GM12878 (cell line): ENCODE measurements at regions not wholly inside any gene's neighbourhood (a gene's known extent, or its start where the extent isn't known, plus 50 kb on each side); places are given as distances from the start of the nearest gene placed in this dataset.

ENCODE experiments used
- ATAC-seq: fragments of 200-7000 bp; cut with Tn5 transposase; 3 replicates; pipeline ENCODE4 v1.9.1; 2020; ENCODE audit warnings: mild to moderate bottlenecking, moderate library complexity
- BruUV-seq: library from RNA; stranded (reverse); fragments of 400-500 nt; replicated peaks from 2 replicates; lab custom pipeline; 2021; lab: Mats Ljungman, UMichigan
- CTCF ChIA-PET: fragments of 300-600 bp; sonication (Branson Sonifier 250); formaldehyde crosslinking; extraction: SDS; loops from one replicate; lab custom pipeline; 2021; ENCODE audit warnings: inconsistent platforms; lab: Yijun Ruan, JAX
- POLR2A ChIA-PET: fragments of 350-600 bp; formaldehyde crosslinking; extraction: SDS; loops from one replicate; lab custom pipeline; 2021; ENCODE audit warnings: inconsistent platforms; lab: Charles Lee
- RAD21 ChIA-PET: fragments of 300-600 bp; sonication (Branson Sonifier 250); formaldehyde crosslinking; loops from one replicate; lab custom pipeline; 2023; ENCODE audit warnings: antibody characterized with exemption; ENCODE audit not compliant: unreplicated experiment; lab: Charles Lee
- SMC1A ChIA-PET: fragments of 300-600 bp; sonication (Branson Sonifier 250); formaldehyde crosslinking; loops from one replicate; lab custom pipeline; 2023; ENCODE audit not compliant: unreplicated experiment, uncharacterized antibody; lab: Charles Lee
- DNase-seq: peaks from one replicate; pipeline ENCODE4 v3.0.0-alpha.2; 2011; ENCODE audit warnings: low read depth, low spot score
- FAIRE-seq: peaks from 3 replicates; lab custom pipeline; 2011; peaks lifted over from hg19 to GRCh38; lab: Jason Lieb, UNC
- H2AFZ ChIP-seq: 2 replicates; pipeline ENCODE4 v1.6.0; 2011; ENCODE audit warnings: low read depth, low read length, control low read depth; ENCODE audit not compliant: control insufficient read depth
- H3K27ac ChIP-seq: 2 replicates; pipeline ENCODE4 v1.5.1; 2011; ENCODE audit warnings: control low read depth; ENCODE audit not compliant: control insufficient read depth, insufficient read depth
- H3K27me3 ChIP-seq, 2 experiments: replicated peaks in 1 of 2; 2 replicates each; pipeline versions ENCODE4 v1.6.0 to v1.6.1; 2011; ENCODE audit warnings: low read length in 1 of 2; ENCODE audit not compliant: control insufficient read depth in 2 of 2, insufficient read depth in 2 of 2
- H3K36me3 ChIP-seq, 2 experiments: 2 replicates each; pipeline ENCODE4 v1.5.1; 2011; ENCODE audit warnings: low read length in 1 of 2; ENCODE audit not compliant: control insufficient read depth in 2 of 2, insufficient read depth in 2 of 2
- H3K4me1 ChIP-seq: 2 replicates; pipeline ENCODE4 v1.6.1; 2011; ENCODE audit warnings: mild to moderate bottlenecking, low read length, moderate library complexity, mixed read lengths; ENCODE audit not compliant: control insufficient read depth, insufficient read depth
- H3K4me2 ChIP-seq: 2 replicates; pipeline ENCODE4 v1.6.0; 2011; ENCODE audit warnings: control low read depth; ENCODE audit not compliant: control insufficient read depth, insufficient read depth
- H3K4me3 ChIP-seq: fragments of 200-600 bp; sonication (generic); 2 replicates; pipeline ENCODE4 v1.5.1; 2016
- H3K79me2 ChIP-seq: 2 replicates; pipeline ENCODE4 v1.6.0; 2011; ENCODE audit warnings: low read length; ENCODE audit not compliant: control insufficient read depth, insufficient read depth
- H3K9ac ChIP-seq: 2 replicates; pipeline ENCODE4 v1.8.0; 2011; ENCODE audit warnings: low read length, control low read depth, mixed read lengths; ENCODE audit not compliant: control insufficient read depth, insufficient read depth
- H3K9me3 ChIP-seq: replicated peaks from 3 replicates; pipeline ENCODE4 v1.5.1; 2011; ENCODE audit warnings: mild to moderate bottlenecking, low read length; ENCODE audit not compliant: control insufficient read depth, insufficient read depth
- H4K20me1 ChIP-seq: 2 replicates; pipeline ENCODE4 v1.6.0; 2011; ENCODE audit not compliant: control insufficient read depth, insufficient read depth
- BACH1 ChIP-seq: fragments of 450-650 bp; IDR thresholded peaks from 2 replicates; pipeline ENCODE4 v1.6.1; 2017; ENCODE audit warnings: mild to moderate bottlenecking, borderline replicate concordance
- CBX3 ChIP-seq: fragments of 200-600 bp; sonication (generic); IDR thresholded peaks from 2 replicates; pipeline ENCODE4 v1.6.1; 2016; ENCODE audit warnings: low read depth, borderline replicate concordance
- EED ChIP-seq: sonication (generic); IDR thresholded peaks from 2 replicates; pipeline ENCODE4 v1.6.1; 2016; ENCODE audit warnings: antibody characterized with exemption, low read depth
- EP300 ChIP-seq, 2 experiments: fragments of 150-350 bp in 1 of 2; IDR thresholded peaks; 2 replicates each; pipeline ENCODE4 v1.6.1; 2011 to 2012; ENCODE audit warnings: low read depth in 2 of 2, low read length in 2 of 2, borderline replicate concordance in 1 of 2, improper control_type of control experiment in 1 of 2, inconsistent platforms in 1 of 2; ENCODE audit not compliant: control insufficient read depth in 1 of 2
- NFYB ChIP-seq: IDR thresholded peaks from 2 replicates; pipeline ENCODE4 v1.6.1; 2011; ENCODE audit warnings: low read depth, mild to moderate bottlenecking, low read length, improper control_type of control experiment, moderate library complexity; ENCODE audit not compliant: insufficient read depth
- PAX8 ChIP-seq: fragments of 450-650 bp; IDR thresholded peaks from 2 replicates; pipeline ENCODE4 v1.6.1; 2017; ENCODE audit warnings: mild to moderate bottlenecking, moderate library complexity
- SUPT20H ChIP-seq: IDR thresholded peaks from 2 replicates; pipeline ENCODE4 v1.6.1; 2011; ENCODE audit warnings: low read depth, mild to moderate bottlenecking, low read length, moderate library complexity, borderline replicate concordance; ENCODE audit not compliant: control insufficient read depth
- TCF12 ChIP-seq: IDR thresholded peaks from 2 replicates; pipeline ENCODE4 v1.6.1; 2011; ENCODE audit warnings: low read depth, mild to moderate bottlenecking, low read length
- ZNF622 ChIP-seq: fragments of 450-650 bp; IDR thresholded peaks from 2 replicates; pipeline ENCODE4 v1.6.1; 2017; ENCODE audit warnings: mild to moderate bottlenecking, inconsistent platforms
- WGBS: methylation state at CpG from one replicate; pipeline ENCODE4 v1.1.6; 2016; ENCODE audit warnings: low lambda C conversion rate; ENCODE audit not compliant: insufficient replicate concordance, insufficient coverage; ENCODE audit errors: missing lambda C conversion rate; 5-methylcytosine and 5-hydroxymethylcytosine counted together
- in situ Hi-C: fragments of 300-500 bp; cut with MboI; formaldehyde crosslinking; loops from 9 replicates; pipeline ENCODE4 v1.14.3; 2018; ENCODE audit warnings: mixed read lengths
- intact Hi-C: fragments of 100-400 bp; cut with micrococcal nuclease; formaldehyde crosslinking; loops from one replicate; pipeline ENCODE4 v1.14.2; 2022; ENCODE audit not compliant: unreplicated experiment
- TF ChIP-seq, protein P1 (sequence below): IDR thresholded peaks from 2 replicates; pipeline ENCODE4 v1.6.1; 2011; ENCODE audit warnings: low read depth, low read length, improper control_type of control experiment, borderline replicate concordance
- TF ChIP-seq, protein P2 (sequence below): IDR thresholded peaks from 2 replicates; pipeline ENCODE4 v1.6.1; 2011; ENCODE audit warnings: low read depth, mild to moderate bottlenecking, low read length, moderate library complexity, borderline replicate concordance; ENCODE audit errors: extremely low read depth
- TF ChIP-seq, protein P3 (sequence below): IDR thresholded peaks from 2 replicates; pipeline ENCODE4 v1.6.1; 2012; ENCODE audit warnings: improper control_type of control experiment, low read depth, low read length; ENCODE audit not compliant: insufficient replicate concordance
- TF ChIP-seq, protein P4 (sequence below): IDR thresholded peaks from 2 replicates; pipeline ENCODE4 v1.6.1; 2011; ENCODE audit warnings: borderline replicate concordance, low read depth, mild to moderate bottlenecking, moderate library complexity, mixed read lengths, low read length; ENCODE audit not compliant: insufficient read depth; ENCODE audit errors: extremely low read length

DNA sequence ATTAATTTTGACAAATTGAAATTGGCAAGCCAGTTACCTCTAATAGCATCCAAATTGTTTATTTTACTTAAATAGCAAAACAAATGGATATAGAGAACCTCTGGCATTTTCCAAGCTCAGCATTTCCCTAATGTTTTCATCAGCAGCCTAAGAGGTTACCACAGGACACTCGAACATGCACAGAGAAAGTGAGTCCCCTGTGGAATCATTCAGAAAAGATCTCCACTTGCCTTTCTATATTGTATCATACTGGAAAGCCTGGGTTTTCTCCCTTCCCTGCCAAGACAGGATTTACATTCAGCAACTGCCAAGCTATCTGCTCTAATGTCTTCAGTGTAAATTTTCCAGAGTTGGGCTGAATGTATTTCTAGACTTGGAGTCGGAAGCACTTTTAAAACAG lies 188.9 kb downstream of the KCTD12 start:
- no peak overlapping the region for H3K4me2 ChIP-seq
- 37% methylated on average over 2 of the region's 2 CpGs for WGBS
- no peaks in the 10 kb centered on the region for H3K79me2 ChIP-seq
- H3K4me3 ChIP-seq: no peak overlapping the region
- no peaks in the 10 kb centered on the region for H3K36me3 ChIP-seq
- no peak for ATAC-seq
- TF ChIP-seq SUPT20H (no peak), ZNF622 (no peak), CBX3 (no peak), TCF12 (no peak), EED (no peak), EP300 (IDR thresholded peaks at IDR 0.05; ENCODE audit: borderline replicate concordance in 1 of 2, control insufficient read depth in 1 of 2, low read depth in 2 of 2, low read length in 2 of 2) (no peak), NFYB (no peak), PAX8 (no peak), BACH1 (no peak)
- TF ChIP-seq, protein P1, sequence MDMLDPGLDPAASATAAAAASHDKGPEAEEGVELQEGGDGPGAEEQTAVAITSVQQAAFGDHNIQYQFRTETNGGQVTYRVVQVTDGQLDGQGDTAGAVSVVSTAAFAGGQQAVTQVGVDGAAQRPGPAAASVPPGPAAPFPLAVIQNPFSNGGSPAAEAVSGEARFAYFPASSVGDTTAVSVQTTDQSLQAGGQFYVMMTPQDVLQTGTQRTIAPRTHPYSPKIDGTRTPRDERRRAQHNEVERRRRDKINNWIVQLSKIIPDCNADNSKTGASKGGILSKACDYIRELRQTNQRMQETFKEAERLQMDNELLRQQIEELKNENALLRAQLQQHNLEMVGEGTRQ: no peak
- TF ChIP-seq, protein P2, sequence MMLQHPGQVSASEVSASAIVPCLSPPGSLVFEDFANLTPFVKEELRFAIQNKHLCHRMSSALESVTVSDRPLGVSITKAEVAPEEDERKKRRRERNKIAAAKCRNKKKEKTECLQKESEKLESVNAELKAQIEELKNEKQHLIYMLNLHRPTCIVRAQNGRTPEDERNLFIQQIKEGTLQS: no peak
- TF ChIP-seq, protein P3, sequence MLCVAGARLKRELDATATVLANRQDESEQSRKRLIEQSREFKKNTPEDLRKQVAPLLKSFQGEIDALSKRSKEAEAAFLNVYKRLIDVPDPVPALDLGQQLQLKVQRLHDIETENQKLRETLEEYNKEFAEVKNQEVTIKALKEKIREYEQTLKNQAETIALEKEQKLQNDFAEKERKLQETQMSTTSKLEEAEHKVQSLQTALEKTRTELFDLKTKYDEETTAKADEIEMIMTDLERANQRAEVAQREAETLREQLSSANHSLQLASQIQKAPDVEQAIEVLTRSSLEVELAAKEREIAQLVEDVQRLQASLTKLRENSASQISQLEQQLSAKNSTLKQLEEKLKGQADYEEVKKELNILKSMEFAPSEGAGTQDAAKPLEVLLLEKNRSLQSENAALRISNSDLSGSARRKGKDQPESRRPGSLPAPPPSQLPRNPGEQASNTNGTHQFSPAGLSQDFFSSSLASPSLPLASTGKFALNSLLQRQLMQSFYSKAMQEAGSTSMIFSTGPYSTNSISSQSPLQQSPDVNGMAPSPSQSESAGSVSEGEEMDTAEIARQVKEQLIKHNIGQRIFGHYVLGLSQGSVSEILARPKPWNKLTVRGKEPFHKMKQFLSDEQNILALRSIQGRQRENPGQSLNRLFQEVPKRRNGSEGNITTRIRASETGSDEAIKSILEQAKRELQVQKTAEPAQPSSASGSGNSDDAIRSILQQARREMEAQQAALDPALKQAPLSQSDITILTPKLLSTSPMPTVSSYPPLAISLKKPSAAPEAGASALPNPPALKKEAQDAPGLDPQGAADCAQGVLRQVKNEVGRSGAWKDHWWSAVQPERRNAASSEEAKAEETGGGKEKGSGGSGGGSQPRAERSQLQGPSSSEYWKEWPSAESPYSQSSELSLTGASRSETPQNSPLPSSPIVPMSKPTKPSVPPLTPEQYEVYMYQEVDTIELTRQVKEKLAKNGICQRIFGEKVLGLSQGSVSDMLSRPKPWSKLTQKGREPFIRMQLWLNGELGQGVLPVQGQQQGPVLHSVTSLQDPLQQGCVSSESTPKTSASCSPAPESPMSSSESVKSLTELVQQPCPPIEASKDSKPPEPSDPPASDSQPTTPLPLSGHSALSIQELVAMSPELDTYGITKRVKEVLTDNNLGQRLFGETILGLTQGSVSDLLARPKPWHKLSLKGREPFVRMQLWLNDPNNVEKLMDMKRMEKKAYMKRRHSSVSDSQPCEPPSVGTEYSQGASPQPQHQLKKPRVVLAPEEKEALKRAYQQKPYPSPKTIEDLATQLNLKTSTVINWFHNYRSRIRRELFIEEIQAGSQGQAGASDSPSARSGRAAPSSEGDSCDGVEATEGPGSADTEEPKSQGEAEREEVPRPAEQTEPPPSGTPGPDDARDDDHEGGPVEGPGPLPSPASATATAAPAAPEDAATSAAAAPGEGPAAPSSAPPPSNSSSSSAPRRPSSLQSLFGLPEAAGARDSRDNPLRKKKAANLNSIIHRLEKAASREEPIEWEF: no peak
- TF ChIP-seq, protein P4, sequence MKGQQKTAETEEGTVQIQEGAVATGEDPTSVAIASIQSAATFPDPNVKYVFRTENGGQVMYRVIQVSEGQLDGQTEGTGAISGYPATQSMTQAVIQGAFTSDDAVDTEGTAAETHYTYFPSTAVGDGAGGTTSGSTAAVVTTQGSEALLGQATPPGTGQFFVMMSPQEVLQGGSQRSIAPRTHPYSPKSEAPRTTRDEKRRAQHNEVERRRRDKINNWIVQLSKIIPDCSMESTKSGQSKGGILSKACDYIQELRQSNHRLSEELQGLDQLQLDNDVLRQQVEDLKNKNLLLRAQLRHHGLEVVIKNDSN: no peak
- TF ChIP-seq, all 136 proteins: peak for 0
- RAD21 ChIA-PET: no interaction called here
- BruUV-seq: no TSS peak
- SMC1A ChIA-PET: no interaction called here
- Histone ChIP-seq H3K4me1 (no peaks in the 10 kb centered on the region), H3K9ac (no peak overlapping the region), H3K9me3 (no peaks in the 10 kb centered on the region), H3K27me3 (no peaks in the 10 kb centered on the region; a peak in 1 of 4 replicates), H4K20me1 (no peaks in the 10 kb centered on the region), H3K27ac (no peak overlapping the region), H2AFZ (no peak overlapping the region)
- FAIRE-seq (no peak), DNase-seq (no peak)
- POLR2A ChIA-PET: no interaction called here
- intact Hi-C loops: no loop called here
- in situ Hi-C loops: no loop called here
- CTCF ChIA-PET: no interaction called here
